Parathyroid adenoma (tissue), 2 donors: ENCODE measurements at regions not wholly inside any gene's neighbourhood (a gene's known extent, or its start where the extent isn't known, plus 50 kb on each side); places are given as distances from the start of the nearest gene placed in this dataset.
"Not testable (repeated sequence)": the region's sequence is repeated elsewhere in the genome, so short reads cannot be mapped to it uniquely, and the experiment has no call there.

ENCODE experiments used
- H2AFZ ChIP-seq: fragments of 300-600 bp; sonication (generic); one replicate; pipeline ENCODE4 v1.7.0; 2017; ENCODE audit warnings: antibody characterized with exemption, mild to moderate bottlenecking
- H3K27ac ChIP-seq: fragments of 300-600 bp; sonication (generic); one replicate; pipeline ENCODE4 v1.7.0; 2017
- H3K27me3 ChIP-seq: fragments of 300-600 bp; sonication (generic); one replicate; pipeline ENCODE4 v1.7.0; 2017; ENCODE audit warnings: low read length; ENCODE audit not compliant: control insufficient read depth, insufficient read depth
- H3K36me3 ChIP-seq: fragments of 300-600 bp; sonication (generic); one replicate; pipeline ENCODE4 v1.7.0; 2017; ENCODE audit warnings: low read length; ENCODE audit not compliant: control insufficient read depth, insufficient read depth
- H3K4me1 ChIP-seq: fragments of 300-600 bp; sonication (generic); one replicate; pipeline ENCODE4 v1.7.0; 2017; ENCODE audit warnings: control low read depth
- H3K4me2 ChIP-seq: fragments of 300-600 bp; sonication (generic); one replicate; pipeline ENCODE4 v1.7.0; 2017; ENCODE audit warnings: low read length
- H3K4me3 ChIP-seq: fragments of 300-600 bp; sonication (generic); one replicate; pipeline ENCODE4 v1.7.0; 2017; ENCODE audit warnings: low read depth, low read length
- H3K79me2 ChIP-seq: fragments of 300-600 bp; sonication (generic); one replicate; pipeline ENCODE4 v1.7.0; 2017; ENCODE audit warnings: control low read depth
- H3K9ac ChIP-seq: fragments of 300-600 bp; sonication (generic); one replicate; pipeline ENCODE4 v1.7.0; 2017; ENCODE audit warnings: mild to moderate bottlenecking
- H3K9me3 ChIP-seq: fragments of 300-600 bp; sonication (generic); one replicate; pipeline ENCODE4 v1.7.0; 2017; ENCODE audit warnings: low read length; ENCODE audit not compliant: control insufficient read depth
- TF ChIP-seq, protein P1 (sequence below): fragments of 300-600 bp; sonication (generic); IDR thresholded peaks from one replicate; pipeline ENCODE4 v1.7.0; 2017; ENCODE audit warnings: antibody characterized with exemption, mild to moderate bottlenecking
- donor health status: primary hyperparathyroidism.

DNA sequence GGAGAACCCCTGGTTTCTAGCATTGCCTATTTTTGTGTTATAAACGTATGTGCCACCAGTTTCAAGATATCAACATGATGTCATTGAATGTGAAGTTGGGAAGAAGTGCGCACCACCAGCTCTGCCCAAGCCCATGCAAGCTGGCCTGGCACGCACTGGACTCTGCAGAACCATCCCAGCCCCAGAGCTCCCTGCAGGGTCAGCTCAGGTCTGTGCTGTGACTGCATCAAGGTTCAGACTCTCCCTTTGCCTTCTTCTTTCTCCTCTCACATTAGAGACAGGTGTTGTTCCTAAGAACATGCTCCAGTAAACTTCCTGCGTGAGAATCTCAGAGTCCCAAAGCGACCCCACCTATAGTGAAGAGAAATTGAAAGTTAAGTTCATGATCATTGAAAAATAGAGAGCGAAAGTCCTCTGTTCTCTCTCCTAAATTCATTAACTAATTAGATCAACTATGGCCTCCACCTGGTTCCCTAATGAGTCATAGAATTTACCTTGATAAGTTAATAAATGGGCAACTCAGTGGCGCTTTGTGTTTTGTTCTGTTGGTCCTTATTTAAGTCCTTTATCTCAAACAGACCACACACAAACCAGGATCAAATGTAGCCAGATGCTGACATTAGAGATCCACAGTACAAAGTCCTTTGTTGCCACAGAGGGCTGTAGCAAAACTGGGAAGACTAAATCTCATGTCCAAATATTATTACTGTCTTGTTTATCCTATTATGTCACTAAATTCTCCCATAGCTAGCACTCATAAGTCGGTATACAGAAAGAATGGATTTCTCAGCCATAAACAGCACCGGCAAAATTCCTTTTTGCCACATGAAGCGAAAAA lies 432.3 kb downstream of the STK39 start:
- H3K4me2 ChIP-seq, result no peak overlapping the region
- H3K9me3 ChIP-seq, result no peaks in the 10 kb centered on the region
- TF ChIP-seq, protein P1, sequence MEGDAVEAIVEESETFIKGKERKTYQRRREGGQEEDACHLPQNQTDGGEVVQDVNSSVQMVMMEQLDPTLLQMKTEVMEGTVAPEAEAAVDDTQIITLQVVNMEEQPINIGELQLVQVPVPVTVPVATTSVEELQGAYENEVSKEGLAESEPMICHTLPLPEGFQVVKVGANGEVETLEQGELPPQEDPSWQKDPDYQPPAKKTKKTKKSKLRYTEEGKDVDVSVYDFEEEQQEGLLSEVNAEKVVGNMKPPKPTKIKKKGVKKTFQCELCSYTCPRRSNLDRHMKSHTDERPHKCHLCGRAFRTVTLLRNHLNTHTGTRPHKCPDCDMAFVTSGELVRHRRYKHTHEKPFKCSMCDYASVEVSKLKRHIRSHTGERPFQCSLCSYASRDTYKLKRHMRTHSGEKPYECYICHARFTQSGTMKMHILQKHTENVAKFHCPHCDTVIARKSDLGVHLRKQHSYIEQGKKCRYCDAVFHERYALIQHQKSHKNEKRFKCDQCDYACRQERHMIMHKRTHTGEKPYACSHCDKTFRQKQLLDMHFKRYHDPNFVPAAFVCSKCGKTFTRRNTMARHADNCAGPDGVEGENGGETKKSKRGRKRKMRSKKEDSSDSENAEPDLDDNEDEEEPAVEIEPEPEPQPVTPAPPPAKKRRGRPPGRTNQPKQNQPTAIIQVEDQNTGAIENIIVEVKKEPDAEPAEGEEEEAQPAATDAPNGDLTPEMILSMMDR, result no peak
- H3K27me3 ChIP-seq, result no peaks in the 10 kb centered on the region
- H2AFZ ChIP-seq, result no peak overlapping the region
- H3K79me2 ChIP-seq, result no peaks in the 10 kb centered on the region
- H3K36me3 ChIP-seq, result no peaks in the 10 kb centered on the region
- no peak overlapping the region for H3K9ac ChIP-seq
- no peaks in the 10 kb centered on the region for H3K4me1 ChIP-seq
- H3K4me3 ChIP-seq, result no peak overlapping the region
- no peak overlapping the region for H3K27ac ChIP-seq

- H3K4me1 ChIP-seq, H3K4me3 ChIP-seq, H3K27ac ChIP-seq, H3K9me3 ChIP-seq, H3K4me2 ChIP-seq, H3K36me3 ChIP-seq, H2AFZ ChIP-seq, H3K9ac ChIP-seq, H3K27me3 ChIP-seq, H3K79me2 ChIP-seq: not testable (repeated sequence)
Observed at GRCh38 chr2:167814482-167814880, 432.9 kb downstream of the STK39 start.

GRCh38 chr2:167809799-167810198 lies 437.6 kb downstream of the STK39 start:
- H3K4me2 ChIP-seq, H3K4me1 ChIP-seq, H3K36me3 ChIP-seq, H2AFZ ChIP-seq, H3K9me3 ChIP-seq, H3K4me3 ChIP-seq, H3K27ac ChIP-seq, H3K79me2 ChIP-seq, H3K9ac ChIP-seq, H3K27me3 ChIP-seq: not testable (repeated sequence)

DNA sequence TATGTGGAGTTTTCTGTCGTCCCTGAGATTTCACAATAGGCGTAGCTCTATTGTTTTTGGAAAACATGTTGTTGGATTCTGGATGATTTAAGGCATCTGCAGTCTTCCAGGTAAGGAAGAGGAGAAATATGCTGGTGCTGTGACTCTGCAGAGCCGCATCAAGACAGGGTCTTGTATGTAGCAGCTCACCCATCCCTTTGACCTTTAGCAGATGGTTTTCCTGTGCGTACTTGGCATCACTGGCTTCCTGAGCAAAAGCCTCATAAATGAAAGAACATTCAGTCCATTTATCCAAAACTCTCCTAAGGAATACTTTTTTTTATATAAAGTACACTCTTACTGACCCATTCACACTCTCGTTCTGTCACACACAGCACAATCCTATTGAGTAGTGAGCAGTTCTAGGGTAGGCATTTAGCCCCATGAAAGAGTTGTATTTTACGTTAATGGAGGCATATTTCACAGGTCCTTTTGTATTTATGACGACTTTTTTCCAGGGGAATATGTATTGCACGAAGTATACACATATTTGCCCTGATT lies 443.9 kb downstream of the STK39 start:
- Histone ChIP-seq H3K79me2 (no peaks in the 10 kb centered on the region), H3K27me3 (no peaks in the 10 kb centered on the region), H2AFZ (no peak overlapping the region), H3K4me3 (no peak overlapping the region), H3K4me1 (no peaks in the 10 kb centered on the region), H3K4me2 (no peak overlapping the region), H3K36me3 (no peaks in the 10 kb centered on the region), H3K27ac (no peak overlapping the region), H3K9ac (no peak overlapping the region), H3K9me3 (no peaks in the 10 kb centered on the region)
- TF ChIP-seq, protein P1, result no peak

DNA sequence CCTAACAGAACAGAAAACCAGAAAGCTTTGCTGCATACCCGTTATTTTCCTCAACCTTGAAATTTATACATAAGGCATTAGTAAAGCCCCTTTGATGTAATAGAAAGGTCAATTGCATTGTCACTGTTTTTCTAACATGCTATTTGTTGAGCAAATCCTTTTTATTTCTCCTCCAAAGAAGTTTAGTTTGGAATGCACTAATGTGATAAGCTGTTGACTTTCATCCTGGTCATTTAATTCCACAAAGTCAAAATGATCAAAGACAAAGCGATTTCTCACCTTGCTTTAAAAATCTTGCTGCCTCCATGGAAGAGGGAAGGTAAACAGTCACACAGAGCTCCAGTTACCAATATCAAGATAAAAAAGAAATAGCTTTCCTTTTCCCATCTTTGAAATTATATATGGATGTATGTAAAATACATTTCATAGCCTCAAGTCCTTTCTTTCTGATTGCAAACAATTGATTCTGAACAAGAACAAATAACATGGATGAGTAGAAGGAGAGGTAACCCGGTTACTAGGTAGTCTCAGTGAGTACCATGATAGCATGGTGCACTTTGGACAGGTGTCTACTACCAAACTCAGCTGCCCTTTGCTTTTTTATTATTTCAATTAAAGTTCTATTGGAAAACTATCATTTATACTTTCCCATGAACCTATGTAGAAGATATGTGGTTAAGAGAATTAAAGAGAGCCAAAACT lies 452.7 kb downstream of the STK39 start:
- no peak overlapping the region for H2AFZ ChIP-seq
- H3K4me2 ChIP-seq, result no peak overlapping the region
- no peak overlapping the region for H3K9ac ChIP-seq

More for the DNA sequence above, 452.7 kb downstream of the STK39 start:
- no peak overlapping the region for H3K27ac ChIP-seq
- H3K4me1 ChIP-seq, result no peaks in the 10 kb centered on the region
- no peaks in the 10 kb centered on the region for H3K79me2 ChIP-seq
- H3K4me3 ChIP-seq, result no peak overlapping the region
- TF ChIP-seq, protein P1, result no peak
- H3K9me3 ChIP-seq, result no peaks in the 10 kb centered on the region
- no peaks in the 10 kb centered on the region for H3K27me3 ChIP-seq
- no peaks in the 10 kb centered on the region for H3K36me3 ChIP-seq
